NCI-H510A treated with DMSO at 0.1 percent for 48 hours (cell line): ENCODE measurements at regions not wholly inside any gene's neighbourhood (a gene's known extent, or its start where the extent isn't known, plus 50 kb on each side); places are given as distances from the start of the nearest gene placed in this dataset.

Experiments used
- DNase-seq: peaks from one replicate; lab custom pipeline; 2025; lab: John Stamatoyannopoulos, UW

GRCh38 chr3:127349501-127350171, 61.8 kb upstream of the PRR20G start:
- DNase-seq: no peak

- no peak for DNase-seq
These were observed 54.9 kb upstream of the PRR20G start for GRCh38 chr3:127342735-127343134.

DNA sequence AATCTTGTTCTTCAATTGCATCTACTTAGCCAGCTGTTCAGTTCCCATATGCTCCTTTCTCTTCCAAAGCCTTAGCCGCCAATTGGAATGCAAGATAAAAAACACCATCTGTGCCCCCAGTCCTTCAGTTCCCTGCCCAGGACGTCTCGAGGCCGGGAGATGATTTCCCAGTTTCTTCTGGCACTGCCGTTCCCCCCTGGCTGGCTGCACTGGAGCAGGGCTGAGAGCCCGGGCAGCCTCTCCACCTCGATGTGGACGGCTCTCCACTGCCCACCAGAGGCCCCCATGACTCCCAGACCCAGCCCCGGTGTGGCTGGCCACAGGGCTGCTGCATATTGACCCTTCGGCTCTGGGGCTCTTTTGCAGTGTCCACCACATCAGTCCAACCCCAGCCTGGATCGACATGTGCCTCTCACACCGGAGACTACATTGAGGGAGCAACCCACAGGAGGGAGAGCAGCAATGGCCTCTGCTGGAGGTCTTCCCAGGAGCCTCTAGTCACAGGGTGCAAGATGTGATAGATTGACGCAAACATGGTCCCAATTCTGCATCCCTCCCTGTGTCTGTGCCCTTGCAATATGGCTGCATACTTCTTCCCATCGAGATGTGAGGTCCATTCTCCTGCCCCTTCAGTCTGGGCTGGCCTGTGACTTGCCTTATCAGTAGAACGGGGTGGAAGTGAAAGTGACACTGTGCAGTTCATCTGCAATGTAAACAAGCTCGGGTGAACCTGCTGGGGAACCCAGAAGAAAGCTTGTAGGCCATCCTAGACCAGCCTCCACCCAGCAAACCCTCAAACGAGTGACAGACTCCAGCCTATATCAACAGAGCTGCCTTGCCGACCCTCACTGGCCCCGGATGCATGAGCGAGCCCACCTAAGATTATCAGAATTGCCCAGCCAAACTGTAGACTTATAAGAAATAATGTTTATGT, 52.3 kb upstream of the PRR20G start:
- no peak for DNase-seq

GRCh38 chr3:127339016-127339415, 51.2 kb upstream of the PRR20G start:
- DNase-seq: no peak

DNA sequence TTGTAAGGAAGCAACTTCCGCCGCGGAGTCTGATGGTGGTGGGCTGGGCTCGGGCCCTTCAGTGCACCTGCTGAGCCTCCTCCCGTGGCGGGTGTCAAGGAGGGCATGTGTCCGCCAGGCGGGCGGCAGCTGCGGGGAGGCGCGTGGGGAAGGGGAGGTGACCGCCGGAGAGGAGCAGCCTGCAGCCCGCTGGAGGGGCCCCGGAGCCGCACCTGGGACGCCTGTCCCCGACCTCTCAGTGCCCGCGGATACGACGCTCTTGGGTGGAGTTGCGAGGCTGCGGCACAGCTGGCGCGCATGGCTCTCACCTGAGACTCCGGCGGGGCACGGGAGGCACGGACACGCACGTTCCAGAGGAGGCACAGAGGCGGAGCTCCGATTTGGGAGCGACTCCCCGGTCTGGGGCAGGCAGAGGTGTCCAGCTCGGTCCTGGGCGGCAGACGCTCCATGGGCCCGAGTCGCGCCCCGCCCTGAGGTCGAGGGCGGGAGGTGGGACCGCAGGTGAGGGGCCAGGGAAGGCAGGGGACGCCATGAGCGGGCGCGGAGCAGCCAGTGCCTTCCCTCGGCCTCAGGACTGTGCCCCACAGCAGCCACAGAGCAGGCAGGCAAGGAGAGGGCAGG, 50.2 kb upstream of the PRR20G start:
- no peak for DNase-seq
